Esophagus (tissue), 2 donors: ENCODE measurements at regions not wholly inside any gene's neighbourhood (a gene's known extent, or its start where the extent isn't known, plus 50 kb on each side); places are given as distances from the start of the nearest gene placed in this dataset.

Source experiments
- H3K27ac ChIP-seq, 2 donors: one replicate each; pipeline ENCODE4 v1.5.1; 2013; ENCODE audit warnings: low read depth in 2 of 2, mild to moderate bottlenecking in 2 of 2, inconsistent platforms in 1 of 2, low read length in 1 of 2, moderate library complexity in 1 of 2
- H3K27me3 ChIP-seq, 2 donors: one replicate each; pipeline ENCODE4 v1.6.1; 2013; ENCODE audit warnings: low read length in 2 of 2, control low read depth in 1 of 2, mild to moderate bottlenecking in 1 of 2; ENCODE audit not compliant: insufficient read depth in 2 of 2, control insufficient read depth in 1 of 2
- H3K36me3 ChIP-seq, 2 donors: one replicate each; pipeline ENCODE4 v1.6.1; 2013; ENCODE audit warnings: low read length in 1 of 2; ENCODE audit not compliant: control insufficient read depth in 2 of 2, insufficient read depth in 2 of 2
- H3K4me1 ChIP-seq, 2 donors: one replicate each; pipeline ENCODE4 v1.6.1; 2013; ENCODE audit warnings: low read length in 1 of 2; ENCODE audit not compliant: control insufficient read depth in 2 of 2, insufficient read depth in 2 of 2
- H3K4me3 ChIP-seq, 2 donors: one replicate each; pipeline ENCODE4 v1.5.1; 2013; ENCODE audit warnings: low read length in 2 of 2, mild to moderate bottlenecking in 2 of 2, low read depth in 1 of 2, moderate library complexity in 1 of 2
- H3K9me3 ChIP-seq, 2 donors: one replicate each; pipeline ENCODE4 v1.6.1; 2013; ENCODE audit warnings: mild to moderate bottlenecking in 2 of 2, low read depth in 1 of 2, low read length in 1 of 2, moderate library complexity in 1 of 2; ENCODE audit not compliant: control insufficient read depth in 2 of 2, insufficient read depth in 1 of 2
- WGBS, 2 donors: extraction: QIAGEN DNeasy Blood & Tissue Kit; methylation state at CpG; one replicate each; pipeline ENCODE4 v1.1.7; 2013; 5-methylcytosine and 5-hydroxymethylcytosine counted together
- donor health status: healthy with polysubstance abuse.
- donor health status: Bipolar disorder and iron deficiency.

DNA sequence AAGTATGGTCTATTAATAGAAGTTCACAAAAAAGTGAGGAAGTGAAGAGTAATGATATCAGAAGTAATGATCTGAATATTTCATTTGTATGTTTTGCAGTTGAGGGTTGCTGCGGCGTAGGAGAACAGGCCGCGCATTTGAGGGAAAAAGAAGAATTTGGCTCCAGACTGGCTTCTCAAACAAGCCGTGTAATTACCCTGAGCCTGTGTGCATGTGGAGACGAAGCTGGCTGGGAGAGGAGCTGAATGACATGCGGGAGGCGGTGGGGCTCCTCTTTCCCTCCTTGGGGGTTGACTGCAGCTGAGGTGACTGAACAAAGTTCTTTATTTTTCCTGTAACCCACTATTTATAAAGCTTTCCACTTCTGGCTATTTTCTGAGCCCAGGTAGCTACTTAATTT is 115.5 kb upstream of the AFDN start:
- Histone ChIP-seq H3K9me3 (no peaks in the 10 kb centered on the region), H3K27me3 (no peaks in the 10 kb centered on the region), H3K4me1 (no peaks in the 10 kb centered on the region), H3K36me3 (no peaks in the 10 kb centered on the region), H3K4me3 (no peak overlapping the region), H3K27ac (no peak overlapping the region)
- 82 to 88% methylated on average over 8 of the region's 8 CpGs for WGBS, 2 donors

DNA sequence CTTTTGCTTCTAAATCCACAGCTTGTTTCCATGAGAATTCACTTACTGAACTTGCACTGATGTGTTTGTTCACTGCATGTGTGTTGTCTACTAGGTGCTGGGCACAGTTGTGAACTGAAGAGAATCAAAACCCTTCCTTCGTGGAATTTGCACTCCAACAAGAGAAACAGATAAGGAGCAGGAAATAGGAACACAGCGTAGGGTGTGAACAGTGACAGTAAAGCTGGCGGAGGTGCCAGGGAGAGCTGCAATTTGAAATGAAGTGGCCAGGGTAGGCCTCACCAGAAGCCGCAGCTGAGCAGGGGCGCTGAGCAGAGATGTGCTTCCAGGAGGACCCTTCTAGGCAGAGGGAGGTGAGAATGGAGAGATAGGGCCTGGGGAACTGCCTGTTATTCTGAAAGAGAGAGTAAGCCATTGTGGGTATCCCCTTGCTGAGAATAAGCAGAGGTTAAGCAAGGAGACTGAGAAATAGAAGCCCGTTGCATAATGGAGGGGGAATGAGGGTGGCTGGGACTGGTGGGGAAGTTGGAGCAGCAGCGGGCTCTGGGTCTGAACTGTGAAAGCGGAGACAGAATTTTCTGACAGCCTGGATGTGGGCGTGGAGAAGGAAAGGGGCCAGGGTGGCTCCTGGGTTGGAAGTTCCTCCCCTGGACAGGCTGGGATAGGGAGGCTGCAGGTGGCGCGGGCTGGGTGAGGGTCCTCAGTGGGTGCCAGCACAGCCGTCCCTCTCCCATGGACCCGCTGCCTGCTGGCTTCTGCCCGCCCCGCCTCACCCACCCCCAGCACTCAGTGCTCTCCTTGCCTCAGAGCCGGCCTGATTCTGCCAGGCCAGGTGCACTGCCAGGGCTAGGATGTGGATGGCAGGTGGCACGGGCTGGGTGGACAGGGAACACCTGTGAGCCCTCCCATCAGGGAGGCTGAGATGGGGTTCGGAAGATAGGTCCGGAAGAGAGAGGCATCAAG is 114.7 kb upstream of the AFDN start:
- H3K27me3 ChIP-seq, result no peaks in the 10 kb centered on the region
- no peak overlapping the region for H3K4me3 ChIP-seq
- 78 to 81% methylated on average over 16 to 19 of the region's 19 CpGs for WGBS, 2 donors
- no peaks in the 10 kb centered on the region for H3K9me3 ChIP-seq
- H3K4me1 ChIP-seq, result no peaks in the 10 kb centered on the region
- H3K27ac ChIP-seq, result no peak overlapping the region
- H3K36me3 ChIP-seq, result no peaks in the 10 kb centered on the region

GRCh38 chr6:167712731-167713475 is 113.8 kb upstream of the AFDN start:
- H3K36me3 ChIP-seq, result no peaks in the 10 kb centered on the region
- no peaks in the 10 kb centered on the region for H3K27me3 ChIP-seq
- H3K27ac ChIP-seq, result no peak overlapping the region
- no peaks in the 10 kb centered on the region for H3K4me1 ChIP-seq
- H3K9me3 ChIP-seq, result no peaks in the 10 kb centered on the region
- WGBS, 2 donors, result 83 to 89% methylated on average over 18 of the region's 18 CpGs
- no peak overlapping the region for H3K4me3 ChIP-seq

DNA sequence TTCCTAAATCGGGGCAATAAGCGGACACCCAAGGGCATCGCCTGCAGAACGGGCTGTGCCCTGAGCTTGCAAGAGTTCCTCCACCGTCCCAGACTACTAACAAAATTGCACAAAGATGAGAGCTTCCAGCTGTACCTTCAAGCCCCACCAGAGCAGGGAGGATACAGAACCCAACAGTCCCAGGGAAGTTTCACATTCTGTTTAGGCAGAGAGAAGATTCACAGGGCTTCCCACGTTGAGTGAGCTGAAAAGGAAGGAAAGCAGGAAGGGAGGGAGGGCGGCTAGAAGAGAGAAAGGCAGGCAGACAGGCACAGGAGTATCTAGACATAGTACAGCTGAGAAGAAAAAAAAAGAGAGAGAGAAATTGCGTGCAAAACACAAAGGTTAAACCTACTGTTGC is 112.6 kb upstream of the AFDN start:
- WGBS, 2 donors, result 49% methylated on average over 8 of the region's 8 CpGs
- H3K36me3 ChIP-seq, result no peaks in the 10 kb centered on the region
- no peaks in the 10 kb centered on the region for H3K9me3 ChIP-seq
- H3K27ac ChIP-seq, result no peak overlapping the region
- H3K4me3 ChIP-seq, result no peak overlapping the region
- H3K27me3 ChIP-seq, result no peaks in the 10 kb centered on the region
- no peaks in the 10 kb centered on the region for H3K4me1 ChIP-seq

GRCh38 chr6:167717455-167717854 is 109.3 kb upstream of the AFDN start:
- Histone ChIP-seq H3K27ac (no peak overlapping the region), H3K4me3 (no peak overlapping the region), H3K36me3 (no peaks in the 10 kb centered on the region), H3K9me3 (no peaks in the 10 kb centered on the region), H3K4me1 (no peaks in the 10 kb centered on the region), H3K27me3 (no peaks in the 10 kb centered on the region)
- WGBS, 2 donors, result 93 to 95% methylated on average over 9 of the region's 9 CpGs

DNA sequence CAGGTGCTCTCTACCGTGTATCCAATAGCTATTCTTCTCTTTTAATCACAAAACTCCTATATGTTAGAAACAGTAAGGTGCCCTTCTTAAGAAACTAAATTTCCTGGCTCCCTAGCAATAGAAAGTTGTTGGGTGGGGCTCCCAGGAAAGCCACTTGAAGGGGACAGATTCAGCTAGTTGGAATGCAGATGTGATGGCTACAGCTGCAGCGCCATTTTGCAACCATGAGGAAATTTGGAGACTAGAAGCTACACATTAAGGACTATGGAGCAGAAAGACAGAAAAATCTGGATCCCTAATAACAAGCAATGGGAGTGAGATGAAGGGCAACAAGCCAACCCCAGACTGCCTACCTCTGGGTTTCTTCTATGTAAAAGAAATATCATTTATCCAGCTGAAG is 108.8 kb upstream of the AFDN start:
- H3K4me3 ChIP-seq, result no peak overlapping the region
- WGBS, 2 donors, result 91 to 92% methylated on average over 2 of the region's 2 CpGs
- H3K4me1 ChIP-seq, result no peaks in the 10 kb centered on the region
- no peak overlapping the region for H3K27ac ChIP-seq
- H3K36me3 ChIP-seq, result no peaks in the 10 kb centered on the region
- H3K27me3 ChIP-seq, result no peaks in the 10 kb centered on the region
- H3K9me3 ChIP-seq, result no peaks in the 10 kb centered on the region

DNA sequence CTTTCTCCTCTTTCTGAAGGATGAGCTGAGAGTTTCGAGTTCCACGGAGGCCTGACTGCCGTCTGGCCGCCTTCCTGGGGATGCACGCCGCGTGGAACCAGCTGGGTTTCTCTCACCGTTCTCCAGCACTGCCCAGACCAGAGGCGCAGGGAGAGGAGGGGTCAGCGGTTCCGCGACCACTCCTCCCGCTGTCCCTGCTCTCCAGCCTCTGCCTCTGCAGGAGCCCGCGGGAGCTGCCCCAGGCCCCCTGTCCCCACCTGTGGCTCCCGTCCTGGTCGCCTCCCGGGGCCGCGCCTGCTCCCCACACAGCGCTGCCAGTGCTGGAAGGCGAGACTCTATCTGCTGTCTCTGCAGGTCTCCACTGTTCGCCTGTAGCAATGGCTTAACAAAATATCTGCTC is 106.8 kb upstream of the AFDN start:
- H3K27me3 ChIP-seq, result no peaks in the 10 kb centered on the region
- H3K27ac ChIP-seq, result no peak overlapping the region
- H3K9me3 ChIP-seq, result no peaks in the 10 kb centered on the region
- no peak overlapping the region for H3K4me3 ChIP-seq
- 78 to 81% methylated on average over 23 of the region's 23 CpGs for WGBS, 2 donors
- no peaks in the 10 kb centered on the region for H3K36me3 ChIP-seq
- no peaks in the 10 kb centered on the region for H3K4me1 ChIP-seq

DNA sequence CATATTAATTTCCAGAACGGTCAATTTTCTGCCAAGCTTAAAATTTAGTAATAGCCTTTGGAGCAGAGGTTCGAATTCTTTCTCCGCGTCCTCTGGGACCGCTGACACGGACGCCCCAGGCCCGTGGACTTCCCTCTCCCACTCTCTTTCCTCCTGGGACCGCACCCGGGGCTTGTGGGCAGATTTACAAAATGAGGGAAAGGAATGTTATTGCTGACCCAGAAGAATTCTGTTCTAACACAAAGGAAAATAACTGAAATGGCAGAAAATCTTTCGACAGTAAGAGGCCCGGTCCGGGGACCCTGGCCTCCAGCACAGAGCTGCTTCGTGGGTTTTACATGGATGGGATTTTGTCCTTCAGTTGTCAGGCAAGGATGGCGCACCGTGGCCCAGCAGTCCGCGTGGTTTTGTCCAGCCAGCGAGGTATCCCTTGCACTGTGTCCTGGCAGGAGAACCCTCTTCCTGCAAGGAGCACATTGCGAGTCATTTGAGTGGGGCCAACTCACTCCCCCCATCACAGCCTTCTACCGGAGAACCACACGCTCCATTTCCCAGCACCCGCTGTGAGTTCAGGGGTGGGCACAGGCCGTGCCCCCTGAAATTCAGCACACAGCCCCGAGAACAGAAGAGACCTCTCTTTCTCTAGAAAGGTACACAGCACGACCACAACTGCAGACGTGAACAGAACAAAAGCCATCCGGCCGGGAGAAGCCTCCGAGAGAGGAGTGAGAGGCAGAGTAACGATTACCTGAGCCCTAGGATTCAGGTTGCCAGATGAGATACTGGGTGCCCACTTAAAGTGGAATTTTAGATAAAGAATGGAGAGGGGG is 106.0 kb upstream of the AFDN start:
- Histone ChIP-seq H3K4me1 (no peaks in the 10 kb centered on the region), H3K27ac (no peak overlapping the region), H3K4me3 (no peak overlapping the region), H3K36me3 (no peaks in the 10 kb centered on the region), H3K27me3 (no peaks in the 10 kb centered on the region), H3K9me3 (no peaks in the 10 kb centered on the region)
- WGBS, 2 donors, result 84 to 85% methylated on average over 31 of the region's 31 CpGs

DNA sequence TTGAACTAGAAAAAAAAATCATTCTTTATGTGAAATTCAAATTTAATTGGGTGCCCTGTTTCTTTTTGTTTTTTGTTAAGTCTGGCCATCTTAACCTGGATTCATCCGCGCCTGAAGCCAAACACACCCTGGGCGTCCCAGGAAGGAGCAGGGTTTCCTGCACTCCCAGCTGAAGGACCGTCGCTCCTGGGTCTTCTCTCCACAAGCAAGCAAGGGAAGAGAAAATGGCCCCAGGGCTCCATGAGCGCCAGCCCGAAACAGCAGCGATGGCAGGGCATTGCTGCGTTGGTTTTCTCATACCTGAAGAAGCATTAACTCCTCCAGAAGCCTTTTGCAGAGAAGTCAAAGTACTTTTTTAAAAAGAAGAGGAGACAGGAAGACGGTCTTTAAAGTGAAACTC is 105.4 kb upstream of the AFDN start:
- H3K27ac ChIP-seq, result no peak overlapping the region
- 84 to 89% methylated on average over 10 of the region's 10 CpGs for WGBS, 2 donors
- no peaks in the 10 kb centered on the region for H3K36me3 ChIP-seq

More for the DNA sequence above, 105.4 kb upstream of the AFDN start:
- Histone ChIP-seq H3K4me3 (no peak overlapping the region), H3K27me3 (no peaks in the 10 kb centered on the region), H3K4me1 (no peaks in the 10 kb centered on the region), H3K9me3 (no peaks in the 10 kb centered on the region)
